K562 (cell line): ENCODE measurements at regions not wholly inside any gene's neighbourhood (a gene's known extent, or its start where the extent isn't known, plus 50 kb on each side); places are given as distances from the start of the nearest gene placed in this dataset.

Source experiments
- ATAC-seq: fragments of 200-7000 bp; cut with Tn5 transposase; 3 replicates; pipeline ENCODE4 v1.9.1; 2020; ENCODE audit warnings: moderate library complexity
- BruUV-seq: library from RNA; stranded (reverse); fragments of 400-500 nt; replicated peaks from 2 replicates; lab custom pipeline; 2021; lab: Mats Ljungman, UMichigan
- CTCF ChIA-PET: fragments of 300-600 bp; formaldehyde crosslinking; extraction: SDS; loops from one replicate; lab custom pipeline; 2021; ENCODE audit warnings: low intra/inter-chr PET ratio; lab: Yijun Ruan, JAX
- POLR2A ChIA-PET: fragments of 300-600, 350-650 bp; sonication (Branson Sonifier 250); formaldehyde crosslinking; extraction: SDS; loops from one replicate; lab custom pipeline; 2021; ENCODE audit warnings: antibody characterized with exemption, inconsistent platforms; lab: Yijun Ruan, JAX
- DNase-seq, 4 experiments: peaks; one replicate each; pipeline versions ENCODE4 v3.0.0 to v3.0.0-alpha.2; 2011 to 2018; ENCODE audit warnings: low spot score in 3 of 4, mixed read lengths in 3 of 4; ENCODE audit errors: extremely low read depth in 1 of 4
- FAIRE-seq: peaks from 2 replicates; lab custom pipeline; 2011; peaks lifted over from hg19 to GRCh38; lab: Jason Lieb, UNC
- H2AFZ ChIP-seq: 2 replicates; pipeline ENCODE4 v1.6.0; 2011; ENCODE audit warnings: low read depth, low read length, control low read depth, inconsistent platforms
- H3K27ac ChIP-seq: fragments of 200-600 bp; 3 replicates; pipeline ENCODE4 v1.8.0; 2011; ENCODE audit warnings: low read depth, mild to moderate bottlenecking, control low read depth, inconsistent platforms, low read length, moderate library complexity, mixed read lengths; ENCODE audit errors: extremely low read depth
- H3K27me3 ChIP-seq, 2 experiments: fragments of 300-600 bp in 1 of 2; 2 replicates in 1 of 2; 3 replicates in 1 of 2; pipeline versions ENCODE4 v1.6.0 to v1.8.0; 2011; ENCODE audit warnings: inconsistent platforms in 2 of 2, low read length in 2 of 2, mild to moderate bottlenecking in 1 of 2, mixed read lengths in 1 of 2, moderate library complexity in 1 of 2; ENCODE audit not compliant: control insufficient read depth in 2 of 2, insufficient read depth in 2 of 2
- H3K36me3 ChIP-seq: fragments of 300-600 bp; 3 replicates; pipeline ENCODE4 v1.8.0; 2011; ENCODE audit warnings: mild to moderate bottlenecking, low read length, inconsistent platforms; ENCODE audit not compliant: control insufficient read depth, insufficient read depth
- H3K4me1 ChIP-seq, 2 experiments: fragments of 200-600 bp in 1 of 2; replicated peaks in 1 of 2; 2 replicates in 1 of 2; 3 replicates in 1 of 2; pipeline versions ENCODE4 v1.5.1 to v1.8.0; 2011; ENCODE audit warnings: inconsistent platforms in 2 of 2, low read length in 2 of 2, mild to moderate bottlenecking in 1 of 2, mixed read lengths in 1 of 2, moderate library complexity in 1 of 2; ENCODE audit not compliant: control insufficient read depth in 2 of 2, insufficient read depth in 2 of 2
- H3K4me2 ChIP-seq: 2 replicates; pipeline ENCODE4 v1.6.1; 2011; ENCODE audit warnings: low read length, control low read depth, inconsistent platforms, mixed read lengths; ENCODE audit not compliant: insufficient read depth
- H3K4me3 ChIP-seq: fragments of 200-600 bp; sonication (generic), shearing (Covaris generic); 2 replicates; pipeline ENCODE4 v1.5.1; 2016; ENCODE audit warnings: control low read depth, inconsistent platforms
- H3K79me2 ChIP-seq: fragments of 200-600 bp; 3 replicates; pipeline ENCODE4 v1.8.0; 2011; ENCODE audit warnings: low read length, inconsistent platforms; ENCODE audit not compliant: control insufficient read depth, insufficient read depth
- H3K9ac ChIP-seq, 2 experiments: 2 replicates each; pipeline versions ENCODE4 v1.6.0 to v1.6.1; 2011; ENCODE audit warnings: low read depth in 2 of 2, low read length in 2 of 2, control low read depth in 1 of 2, inconsistent platforms in 1 of 2, mild to moderate bottlenecking in 1 of 2, mixed read lengths in 1 of 2; ENCODE audit not compliant: insufficient read depth in 1 of 2
- H3K9me1 ChIP-seq: one replicate; pipeline ENCODE4 v1.6.0; 2011; ENCODE audit warnings: inconsistent platforms, mild to moderate bottlenecking, low read length, moderate library complexity; ENCODE audit not compliant: control insufficient read depth, insufficient read depth
- H3K9me3 ChIP-seq: replicated peaks from 2 replicates; pipeline ENCODE4 v1.5.1; 2011; ENCODE audit warnings: low read depth, low read length, inconsistent platforms; ENCODE audit not compliant: control insufficient read depth, insufficient read depth
- H4K20me1 ChIP-seq: replicated peaks from 2 replicates; pipeline ENCODE4 v1.6.1; 2011; ENCODE audit warnings: low read length, inconsistent platforms, mixed read lengths; ENCODE audit not compliant: control insufficient read depth, insufficient read depth
- SREBF1 ChIP-seq: fragments of 150-350 bp; IDR thresholded peaks from 2 replicates; pipeline ENCODE4 v1.6.1; 2014; ENCODE audit warnings: antibody characterized with exemption, low read depth, low read length, borderline replicate concordance
- SRF ChIP-seq, 2 experiments: fragments of 250-450, 450-650 bp in 1 of 2; sonication (Bioruptor Pico) in 1 of 2; sonication (generic) in 1 of 2; formaldehyde crosslinking; IDR thresholded peaks; 2 replicates each; pipeline versions ENCODE4 v1.5.0 to v1.5.1; 2020 to 2022; ENCODE audit warnings: mild to moderate bottlenecking in 1 of 2, missing genetic modification reagents in 1 of 2
- SUPT5H ChIP-seq: fragments of 450-650 bp; IDR thresholded peaks from 2 replicates; pipeline ENCODE4 v1.6.1; 2016
- ZFP1 ChIP-seq: fragments of 450-650 bp; formaldehyde crosslinking; IDR thresholded peaks from 2 replicates; pipeline ENCODE4 v1.4.0; 2020; ENCODE audit warnings: mild to moderate bottlenecking, mixed read lengths
- WGBS: fragments of 100-300 bp; shearing (Covaris generic); methylation state at CpG from one replicate; pipeline ENCODE4 v1.1.6; 2016; ENCODE audit warnings: low coverage, mixed read lengths; ENCODE audit not compliant: insufficient coverage; ENCODE audit errors: missing lambda C conversion rate; 5-methylcytosine and 5-hydroxymethylcytosine counted together
- in situ Hi-C: fragments of 300-500 bp; cut with MboI; formaldehyde crosslinking; loops from 4 replicates; pipeline ENCODE4 v1.15.0; 2018; ENCODE audit warnings: inconsistent platforms, mixed read lengths
- intact Hi-C: fragments of 100-400 bp; cut with micrococcal nuclease; formaldehyde crosslinking; loops from 2 replicates; pipeline ENCODE4 v1.14.2; 2022
- TF ChIP-seq, protein P1 (sequence below): fragments of 450-650 bp; IDR thresholded peaks from 2 replicates; pipeline ENCODE4 v1.6.1; 2016; ENCODE audit warnings: mild to moderate bottlenecking
- TF ChIP-seq, protein P2 (sequence below): fragments of 250-450 bp; sonication (Bioruptor Pico); IDR thresholded peaks from 2 replicates; pipeline ENCODE4 v1.5.1; 2021; ENCODE audit warnings: mild to moderate bottlenecking

DNA sequence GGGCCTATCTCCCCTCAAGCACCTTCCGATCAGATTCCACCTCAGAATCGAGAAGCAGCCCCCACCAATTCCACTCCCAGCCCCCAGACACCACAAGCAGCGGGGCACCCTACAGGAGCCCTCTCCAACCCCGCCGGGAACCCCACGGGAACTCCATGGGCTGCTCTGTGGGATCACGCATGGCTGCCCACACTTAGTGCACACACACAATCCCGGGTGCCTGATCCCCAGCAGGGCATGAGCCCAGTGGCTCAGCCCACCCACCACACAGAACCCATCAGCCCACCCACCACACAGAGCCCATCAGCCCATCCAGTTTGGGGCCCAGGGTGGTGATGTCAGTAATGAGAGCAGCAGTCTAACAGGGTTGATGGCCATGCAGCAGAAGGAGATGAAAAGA is 141.6 kb upstream of the LINGO1 start:
- no peak for FAIRE-seq
- no peak for DNase-seq
- ChIA-PET POLR2A (no interaction called here), CTCF (no interaction called here)
- peaks cover 0 to 20% of the 10 kb centered on the region in 2 experiments; a peak in 2 of 5 replicates for H3K4me1 ChIP-seq
- H4K20me1 ChIP-seq = 0 out of 2 replicates have a peak, but pooled peaks cover 3% of the 10 kb centered on the region
- no peaks in the 10 kb centered on the region for H3K9me3 ChIP-seq
- H2AFZ ChIP-seq = no peak overlapping the region
- H3K4me2 ChIP-seq = no peak overlapping the region
- no peaks in the 10 kb centered on the region for H3K36me3 ChIP-seq
- H3K79me2 ChIP-seq = no peaks in the 10 kb centered on the region
- 24% methylated on average over 3 of the region's 8 CpGs for WGBS
- TF ChIP-seq SREBF1 (no peak), SRF (CRISPR knock-in tag; IDR thresholded peaks at IDR 0.05) (no peak), SUPT5H (no peak), ZFP1 (no peak)
- TF ChIP-seq, protein P1, sequence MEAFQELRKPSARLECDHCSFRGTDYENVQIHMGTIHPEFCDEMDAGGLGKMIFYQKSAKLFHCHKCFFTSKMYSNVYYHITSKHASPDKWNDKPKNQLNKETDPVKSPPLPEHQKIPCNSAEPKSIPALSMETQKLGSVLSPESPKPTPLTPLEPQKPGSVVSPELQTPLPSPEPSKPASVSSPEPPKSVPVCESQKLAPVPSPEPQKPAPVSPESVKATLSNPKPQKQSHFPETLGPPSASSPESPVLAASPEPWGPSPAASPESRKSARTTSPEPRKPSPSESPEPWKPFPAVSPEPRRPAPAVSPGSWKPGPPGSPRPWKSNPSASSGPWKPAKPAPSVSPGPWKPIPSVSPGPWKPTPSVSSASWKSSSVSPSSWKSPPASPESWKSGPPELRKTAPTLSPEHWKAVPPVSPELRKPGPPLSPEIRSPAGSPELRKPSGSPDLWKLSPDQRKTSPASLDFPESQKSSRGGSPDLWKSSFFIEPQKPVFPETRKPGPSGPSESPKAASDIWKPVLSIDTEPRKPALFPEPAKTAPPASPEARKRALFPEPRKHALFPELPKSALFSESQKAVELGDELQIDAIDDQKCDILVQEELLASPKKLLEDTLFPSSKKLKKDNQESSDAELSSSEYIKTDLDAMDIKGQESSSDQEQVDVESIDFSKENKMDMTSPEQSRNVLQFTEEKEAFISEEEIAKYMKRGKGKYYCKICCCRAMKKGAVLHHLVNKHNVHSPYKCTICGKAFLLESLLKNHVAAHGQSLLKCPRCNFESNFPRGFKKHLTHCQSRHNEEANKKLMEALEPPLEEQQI = no peak
- TF ChIP-seq, protein P2, sequence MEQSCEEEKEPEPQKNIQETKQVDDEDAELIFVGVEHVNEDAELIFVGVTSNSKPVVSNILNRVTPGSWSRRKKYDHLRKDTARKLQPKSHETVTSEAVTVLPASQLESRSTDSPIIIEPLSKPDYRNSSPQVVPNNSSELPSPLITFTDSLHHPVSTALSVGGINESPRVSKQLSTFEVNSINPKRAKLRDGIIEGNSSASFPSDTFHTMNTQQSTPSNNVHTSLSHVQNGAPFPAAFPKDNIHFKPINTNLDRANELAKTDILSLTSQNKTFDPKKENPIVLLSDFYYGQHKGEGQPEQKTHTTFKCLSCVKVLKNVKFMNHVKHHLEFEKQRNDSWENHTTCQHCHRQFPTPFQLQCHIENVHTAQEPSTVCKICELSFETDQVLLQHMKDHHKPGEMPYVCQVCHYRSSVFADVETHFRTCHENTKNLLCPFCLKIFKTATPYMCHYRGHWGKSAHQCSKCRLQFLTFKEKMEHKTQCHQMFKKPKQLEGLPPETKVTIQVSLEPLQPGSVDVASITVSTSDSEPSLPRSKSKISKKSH (CRISPR knock-in tag) = no peak
- H3K27me3 ChIP-seq = no peaks in the 10 kb centered on the region
- ATAC-seq = no peak
- BruUV-seq = no TSS peak
- no peaks in the 10 kb centered on the region for H3K9me1 ChIP-seq
- intact Hi-C loops = no loop called here
- in situ Hi-C loops = no loop called here
- H3K9ac ChIP-seq = no peak overlapping the region
- H3K27ac ChIP-seq = no peak overlapping the region
- H3K4me3 ChIP-seq = no peak overlapping the region
